ENCODE measurements at regions not wholly inside any gene's neighbourhood (a gene's known extent, or its start where the extent isn't known, plus 50 kb on each side); places are given as distances from the start of the nearest gene placed in this dataset.

GRCh38 chr18:57991552-57991951, 52.5 kb upstream of the NEDD4L start:
- no peak for DNase-seq

GRCh38 chr18:57989536-57989935, 54.5 kb upstream of the NEDD4L start:
- no peak for DNase-seq

- DNase-seq: no peak
These were observed 59.4 kb upstream of the NEDD4L start for GRCh38 chr18:57984490-57985115.

- no peak for DNase-seq
These were observed 60.1 kb upstream of the NEDD4L start for GRCh38 chr18:57983965-57984364.

GRCh38 chr18:57983472-57983871, 60.6 kb upstream of the NEDD4L start:
- no peak for DNase-seq

- DNase-seq: no peak
These were observed 61.5 kb upstream of the NEDD4L start for GRCh38 chr18:57982372-57983021.

- no peak for DNase-seq
These were observed 62.6 kb upstream of the NEDD4L start for GRCh38 chr18:57981308-57982028.

- DNase-seq: no peak
These were observed 63.3 kb upstream of the NEDD4L start for GRCh38 chr18:57980573-57981307.

GRCh38 chr18:57976230-57976773, 67.7 kb upstream of the NEDD4L start:
- no peak for DNase-seq

- no peak for DNase-seq
These were observed 68.2 kb upstream of the NEDD4L start for GRCh38 chr18:57975805-57976204.

GRCh38 chr18:57974585-57975265, 69.3 kb upstream of the NEDD4L start:
- DNase-seq: no peak

GRCh38 chr18:57973889-57974288, 70.1 kb upstream of the NEDD4L start:
- DNase-seq: no peak

- DNase-seq: no peak
These were observed 73.5 kb upstream of the NEDD4L start for GRCh38 chr18:57970356-57971095.

- no peak for DNase-seq
These were observed 74.2 kb upstream of the NEDD4L start for GRCh38 chr18:57969824-57970223.

GRCh38 chr18:57965246-57965645, 78.8 kb upstream of the NEDD4L start:
- no peak for DNase-seq

- DNase-seq: no peak
These were observed 82.0 kb upstream of the NEDD4L start for GRCh38 chr18:57961876-57962505.

GRCh38 chr18:57961411-57961810, 82.6 kb upstream of the NEDD4L start:
- DNase-seq: no peak

- peak; percentile 16 for DNase-seq
These were observed 84.7 kb upstream of the NEDD4L start for GRCh38 chr18:57959278-57959677.

GRCh38 chr18:57957210-57957609, 86.8 kb upstream of the NEDD4L start:
- no peak for DNase-seq

GRCh38 chr18:57956491-57956890, 87.5 kb upstream of the NEDD4L start:
- no peak for DNase-seq

GRCh38 chr18:57954935-57955334, 89.1 kb upstream of the NEDD4L start:
- no peak for DNase-seq
